Stimulated activated CD8-positive, alpha-beta memory T cell treated with anti-CD3 and anti-CD28 coated beads, Interleukin-15, amount 100 ng/mL, for 24 hours (primary cell): ENCODE measurements at regions not wholly inside any gene's neighbourhood (a gene's known extent, or its start where the extent isn't known, plus 50 kb on each side); places are given as distances from the start of the nearest gene placed in this dataset.

Experiments used
- DNase-seq: peaks from one replicate; pipeline ENCODE4 v3.0.0-alpha.2; 2020; ENCODE audit warnings: low read depth

DNA sequence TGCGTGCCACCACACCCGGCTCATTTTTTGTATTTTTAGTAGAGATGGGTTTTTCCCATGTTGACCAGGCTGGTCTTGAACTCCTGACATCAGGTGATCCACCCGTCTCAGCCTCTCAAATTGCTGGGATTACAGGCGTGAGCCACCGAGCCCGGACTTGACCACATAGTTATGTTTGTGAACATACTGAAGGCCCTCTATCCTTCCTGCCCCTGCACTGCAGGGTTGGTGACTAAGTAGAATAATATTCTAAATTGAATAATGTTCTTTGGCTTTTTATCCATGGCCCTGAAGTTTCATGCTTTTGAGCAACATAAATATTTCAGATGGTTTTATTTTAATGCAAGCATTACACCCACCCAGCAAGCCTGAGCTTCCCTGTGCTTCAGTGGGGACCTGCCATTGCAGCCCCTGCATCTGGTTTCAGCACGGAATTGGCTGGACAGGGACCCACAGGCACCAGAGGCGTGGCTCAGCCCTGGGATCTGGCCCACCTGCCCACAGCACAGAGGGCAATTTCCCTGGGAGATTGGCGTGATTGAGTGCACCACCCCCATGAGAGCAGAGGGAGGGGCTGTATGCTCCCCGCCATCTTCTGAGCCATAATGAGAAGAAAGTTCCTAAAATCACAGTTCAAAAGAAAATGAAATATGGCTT, 460.5 kb downstream of the BRD1 start:
- DNase-seq = no peak

DNA sequence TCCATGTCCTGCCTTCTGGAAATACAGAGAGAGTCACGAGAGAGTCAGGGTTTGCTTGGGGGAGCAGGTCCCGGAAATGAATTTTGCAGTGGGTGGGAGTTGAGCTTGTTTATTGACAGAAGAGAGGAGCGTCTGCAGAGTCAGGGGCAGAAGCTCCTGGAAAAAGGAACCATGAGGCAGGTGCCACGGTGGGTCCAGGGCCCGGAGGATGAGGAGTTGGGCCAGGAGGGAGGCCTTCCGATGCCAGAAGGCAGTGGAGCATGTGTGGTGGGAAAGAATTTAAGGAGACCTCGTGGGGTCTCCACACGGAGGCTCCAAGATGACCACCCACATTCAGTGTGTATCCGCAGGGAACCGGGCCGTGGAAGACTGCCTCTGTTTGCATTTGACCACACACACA, 461.2 kb downstream of the BRD1 start:
- no peak for DNase-seq

DNA sequence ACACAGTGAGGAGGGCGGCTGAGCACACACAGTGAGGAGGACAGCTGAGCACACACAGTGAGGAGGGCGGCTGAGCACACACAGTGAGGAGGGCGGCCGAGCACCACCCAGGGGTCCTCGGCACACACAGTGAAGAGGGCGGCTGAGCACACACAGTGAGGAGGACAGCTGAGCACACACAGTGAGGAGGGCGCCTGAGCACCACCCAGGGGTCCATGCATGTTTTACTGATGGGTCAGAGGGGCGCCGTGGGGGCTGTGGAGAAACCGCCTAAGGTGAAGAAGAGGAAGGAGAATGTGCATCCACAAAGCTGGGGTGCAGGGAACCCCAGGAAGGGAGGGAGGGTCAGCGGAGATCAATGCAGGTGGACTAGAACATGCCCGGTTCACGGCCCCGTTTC, 461.8 kb downstream of the BRD1 start:
- DNase-seq = no peak

DNA sequence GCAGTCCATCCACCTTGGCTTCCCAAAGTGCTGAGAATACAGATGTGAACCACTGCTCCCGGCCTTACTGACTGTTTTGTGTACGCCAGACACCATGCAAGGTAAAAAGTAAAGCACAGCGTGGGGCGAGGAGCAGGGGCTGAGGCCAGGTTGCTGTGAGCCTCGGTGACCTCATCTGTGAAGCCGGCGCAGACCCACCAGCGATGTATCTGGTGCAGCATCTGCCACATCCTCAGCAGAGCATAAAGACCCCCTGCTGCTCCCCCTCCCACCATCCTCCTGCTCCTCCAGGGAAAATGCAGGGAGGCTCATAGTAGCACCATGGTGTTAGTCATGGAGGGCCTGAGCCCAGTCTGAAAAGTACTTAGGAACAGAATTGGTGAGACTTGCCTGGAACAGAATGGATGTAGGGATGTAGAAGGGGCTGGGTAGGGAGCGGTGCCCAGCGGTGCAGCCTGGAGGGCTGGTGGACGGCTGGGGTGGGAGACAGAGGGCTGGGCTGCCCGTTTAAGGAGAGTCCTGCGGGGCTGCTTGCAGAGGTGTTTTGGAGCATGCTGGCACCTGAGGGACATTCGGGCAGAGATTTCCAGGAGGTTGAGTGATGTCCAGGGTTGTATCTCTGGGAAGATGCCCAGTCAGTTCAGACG, 462.4 kb downstream of the BRD1 start:
- DNase-seq = no peak

DNA sequence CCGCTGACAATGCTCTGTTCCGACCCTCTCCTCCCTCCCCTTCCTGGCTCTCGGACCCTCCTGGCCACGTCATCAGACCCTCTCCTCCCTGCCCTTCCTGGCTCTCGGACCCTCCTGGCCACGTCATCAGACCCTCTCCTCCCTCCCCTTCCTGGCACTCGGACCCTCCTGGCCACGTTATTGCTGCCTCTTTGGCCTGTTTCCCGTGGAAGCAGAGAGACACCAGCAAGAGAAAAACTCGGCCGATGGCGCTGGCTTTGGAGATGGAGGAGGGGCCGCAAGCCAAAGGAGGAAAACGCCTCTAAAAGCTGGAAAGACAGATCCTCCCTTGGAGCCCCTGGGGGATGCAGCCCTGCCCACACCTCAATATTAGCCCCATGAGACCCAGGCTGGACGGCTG, 463.3 kb downstream of the BRD1 start:
- no peak for DNase-seq

DNA sequence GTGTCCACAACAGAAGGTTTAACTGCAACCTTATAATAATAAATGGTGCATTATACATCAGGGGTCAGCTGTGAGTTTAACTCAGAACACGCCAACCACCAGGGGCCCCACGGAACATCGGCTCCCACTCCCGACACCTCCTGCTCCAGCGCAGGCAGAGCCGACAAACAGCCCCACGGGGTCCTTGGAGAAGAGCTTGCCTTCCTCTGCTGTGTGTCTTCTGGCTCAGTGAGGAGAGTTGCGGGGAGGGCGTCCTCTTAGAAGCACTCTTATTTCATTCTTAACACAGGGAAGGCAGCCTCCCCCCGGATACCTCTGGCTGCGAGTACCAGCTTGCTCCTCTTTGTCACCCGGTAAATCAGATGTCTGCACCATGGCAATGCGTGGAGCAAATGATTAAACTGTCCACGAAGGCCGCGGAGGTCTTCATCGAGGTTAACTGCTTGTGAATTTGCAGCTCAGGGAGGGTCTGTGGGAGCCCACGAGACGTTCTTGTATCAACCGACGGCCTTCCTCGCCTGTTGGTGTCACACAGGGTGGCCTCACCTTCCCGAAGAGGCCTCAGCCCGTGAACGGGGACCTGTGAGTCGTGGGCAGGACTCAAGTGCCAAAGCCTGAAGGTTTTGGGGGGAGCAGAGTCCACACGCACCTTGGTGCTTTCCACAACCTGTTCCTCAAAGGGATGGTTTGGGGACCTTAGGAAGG, 464.0 kb downstream of the BRD1 start:
- no peak for DNase-seq

DNA sequence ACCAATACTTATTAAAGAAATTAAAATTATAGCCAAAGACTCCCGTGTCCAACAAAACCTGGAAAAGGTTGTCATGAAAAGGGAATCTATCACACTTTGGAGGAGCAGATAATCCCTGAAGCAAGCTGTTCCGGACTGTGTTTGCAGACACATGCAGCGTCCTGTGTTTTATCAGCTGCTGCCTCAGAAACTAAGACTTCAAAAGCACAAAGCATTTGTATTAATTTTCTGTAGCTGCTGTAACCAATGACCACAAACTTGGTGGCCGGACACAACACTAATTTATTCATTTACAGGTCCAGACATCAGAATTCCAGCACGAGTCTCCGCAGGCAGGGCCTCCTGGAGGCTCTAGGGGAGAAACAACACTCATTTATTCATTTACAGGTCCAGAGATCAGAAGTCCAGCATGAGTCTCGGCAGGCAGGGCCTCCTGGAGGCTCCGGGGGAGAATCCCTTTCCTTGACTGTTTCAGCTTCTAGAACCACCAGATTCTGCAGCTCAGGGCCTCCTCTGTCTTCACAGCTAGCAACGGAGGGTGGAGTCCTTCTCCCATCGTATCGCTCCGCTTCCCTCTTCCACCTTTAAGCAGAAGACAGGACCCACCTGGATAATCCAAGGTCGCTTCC, 465.3 kb downstream of the BRD1 start:
- DNase-seq = no peak

DNA sequence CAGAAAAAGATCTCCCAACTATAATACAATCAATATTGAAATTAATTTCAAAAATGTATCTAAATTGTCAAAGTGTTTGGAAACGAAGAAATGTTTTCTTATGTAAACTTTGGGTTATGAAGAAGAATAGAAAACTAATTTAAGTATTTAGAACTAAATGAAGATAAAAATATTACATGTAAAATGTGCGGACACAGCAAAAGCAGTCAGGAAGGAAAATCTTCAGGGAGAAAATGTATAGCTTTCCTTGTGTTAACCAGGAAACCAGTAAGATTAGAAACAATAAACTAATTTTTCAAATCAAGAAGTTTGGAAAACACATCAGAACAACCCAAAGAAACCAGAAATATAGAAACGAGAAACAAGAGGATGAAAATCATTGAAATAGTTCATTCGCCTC, 466.5 kb downstream of the BRD1 start:
- no peak for DNase-seq

DNA sequence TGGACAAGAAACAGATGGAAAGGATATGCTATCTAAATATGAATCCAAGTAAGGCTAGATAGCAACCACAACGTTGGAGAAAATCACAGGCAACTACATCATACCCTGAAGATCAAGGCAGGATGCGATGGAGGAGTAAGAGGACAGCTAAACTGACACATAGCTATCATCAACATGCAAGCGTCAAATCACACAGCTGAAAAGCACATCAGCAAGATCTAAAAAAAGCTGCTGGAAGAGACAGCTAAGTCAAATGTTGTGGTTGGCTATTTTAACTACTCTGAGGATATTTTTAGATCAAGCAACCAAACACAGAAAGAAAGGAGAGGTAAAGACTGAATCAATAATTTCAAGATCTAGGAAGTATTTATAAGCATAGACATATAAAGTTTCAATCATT, 466.9 kb downstream of the BRD1 start:
- no peak for DNase-seq

DNA sequence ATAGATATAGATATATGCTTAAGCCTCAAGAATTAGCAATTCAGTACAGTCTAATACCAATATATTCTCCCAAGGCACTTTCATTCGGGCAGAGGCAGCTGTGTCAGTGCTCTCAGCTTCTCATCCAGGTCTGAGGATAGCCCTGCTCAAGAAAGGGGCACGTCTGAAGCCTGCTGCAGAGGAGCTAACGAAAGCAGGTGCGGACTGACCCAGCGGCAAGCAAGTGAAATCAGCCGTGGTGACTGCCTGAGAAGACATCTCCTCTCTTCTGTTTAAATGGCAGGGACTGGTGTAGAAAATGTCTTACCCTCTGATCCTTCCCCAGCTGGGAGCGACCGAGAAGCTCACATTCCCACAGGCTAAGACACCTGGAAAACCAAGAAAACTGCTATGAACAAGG, 468.6 kb downstream of the BRD1 start:
- no peak for DNase-seq

DNA sequence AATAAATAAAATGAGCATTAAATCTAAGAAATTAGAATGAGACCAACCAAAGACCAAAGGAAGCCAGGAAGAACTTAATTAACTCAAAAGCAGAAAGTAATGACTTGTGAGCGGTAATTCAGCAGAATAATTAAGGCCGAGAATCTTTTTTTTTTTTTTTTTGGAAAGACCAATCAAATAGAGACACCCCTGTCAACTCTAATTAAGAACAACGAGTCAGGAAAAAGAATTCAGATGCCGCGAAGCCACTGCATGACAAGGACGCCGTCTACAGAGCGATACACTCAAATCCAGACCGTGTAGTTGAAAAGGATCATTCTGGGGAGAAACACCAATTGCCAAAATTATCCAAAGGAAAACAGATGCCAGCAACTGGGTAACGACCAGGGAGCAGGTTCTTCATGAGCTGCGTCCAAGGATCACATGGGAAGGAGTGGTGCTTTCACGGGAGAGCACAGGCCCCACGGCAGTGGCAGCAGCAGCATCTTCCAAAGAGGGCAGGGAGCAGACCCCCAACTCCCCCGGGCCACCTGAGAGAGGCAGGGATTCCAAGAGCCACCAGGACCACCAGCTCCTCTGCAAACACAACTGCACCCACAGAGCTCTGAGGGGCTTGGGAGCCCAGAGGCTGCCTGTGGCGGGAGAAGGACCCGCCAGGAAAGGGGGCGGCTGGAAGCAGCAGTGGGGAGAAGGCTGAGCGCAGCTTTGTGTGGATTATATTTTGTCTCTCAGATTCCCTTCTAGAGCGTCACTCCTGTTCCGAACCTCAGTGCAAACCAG, 469.8 kb downstream of the BRD1 start:
- no peak for DNase-seq

DNA sequence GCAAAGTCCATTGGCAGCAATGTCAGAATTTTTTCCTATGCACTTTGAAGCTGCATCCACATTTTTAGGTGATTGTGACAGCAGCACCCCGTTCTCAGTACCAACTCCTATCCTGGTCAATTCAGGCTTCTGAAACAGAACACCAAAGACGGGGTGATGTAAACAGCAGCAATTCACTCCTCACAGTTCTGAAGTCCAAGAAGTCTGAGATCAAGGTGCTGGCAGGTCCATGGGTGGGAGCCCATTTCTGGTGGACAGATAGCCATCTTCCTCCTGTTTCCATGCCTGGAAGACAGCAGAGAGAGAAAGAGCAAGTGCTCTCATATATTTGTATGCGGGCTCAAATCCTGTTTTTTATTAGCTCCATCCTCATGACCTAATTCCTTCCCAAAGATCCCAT, 471.2 kb downstream of the BRD1 start:
- no peak for DNase-seq

DNA sequence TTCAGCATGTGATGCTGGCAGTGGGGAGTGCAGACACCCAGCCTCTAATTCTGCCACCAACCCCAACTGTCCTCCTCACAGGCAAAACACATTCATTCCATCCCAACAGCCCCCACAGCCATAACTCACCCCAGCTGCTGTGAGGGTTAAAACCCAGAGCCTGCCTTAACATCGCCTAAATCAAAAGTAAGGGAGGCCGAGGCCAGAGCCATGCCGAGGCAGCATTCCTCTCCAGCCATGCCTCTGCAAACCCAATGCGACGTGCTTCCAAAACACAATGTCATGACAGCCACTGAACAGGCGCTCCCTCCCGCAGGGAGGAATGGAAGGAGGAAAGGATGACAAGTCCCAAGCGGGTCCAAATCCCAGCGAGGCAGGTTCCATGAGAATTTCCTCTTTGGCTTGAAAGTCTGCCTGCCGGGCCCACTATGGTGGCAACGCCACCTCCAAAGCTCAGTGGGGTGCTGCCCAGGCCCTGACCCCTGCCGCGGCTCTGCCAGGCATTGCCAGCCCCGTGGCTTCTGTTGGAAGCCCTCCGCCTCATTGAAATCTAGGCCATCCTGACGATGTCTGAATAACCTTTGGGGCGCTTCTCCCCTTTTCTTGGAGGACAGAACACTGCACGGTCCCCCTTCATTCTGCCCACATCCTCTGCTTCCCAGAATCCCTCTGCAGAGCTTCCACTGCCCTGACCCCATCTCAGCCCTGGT, 472.3 kb downstream of the BRD1 start:
- DNase-seq = no peak

DNA sequence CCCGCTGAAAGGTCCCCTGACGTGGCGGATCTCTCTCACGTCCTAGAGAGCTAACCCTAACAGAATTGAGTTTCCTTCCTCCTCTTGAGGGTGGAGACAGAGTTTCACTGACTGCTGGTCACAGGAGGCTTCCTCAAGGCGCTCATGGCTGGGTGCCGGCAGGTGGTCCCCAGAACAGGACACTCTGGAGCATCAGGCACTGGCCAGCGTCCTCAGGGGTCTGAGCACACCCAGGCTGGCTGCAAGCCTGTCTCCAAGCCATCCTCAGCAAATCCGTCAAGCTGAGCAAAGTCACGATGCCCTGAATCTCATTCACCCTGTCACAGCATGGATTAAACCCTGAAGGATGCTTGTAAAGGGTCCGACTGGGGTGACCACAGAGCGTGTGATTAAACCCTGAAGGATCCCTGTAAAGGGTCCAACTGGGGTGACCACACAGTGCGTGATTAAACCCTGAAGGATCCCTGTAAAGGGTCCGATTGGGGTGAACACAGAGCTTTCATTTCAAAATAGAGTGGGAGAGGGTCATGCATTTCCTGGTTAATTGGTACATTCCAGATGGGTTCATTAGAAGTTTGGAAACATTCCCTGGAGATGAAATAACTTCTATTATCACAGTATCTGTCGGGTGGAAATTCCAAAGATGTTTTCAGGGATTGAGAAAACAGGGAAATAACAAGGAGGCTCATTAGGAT, 473.0 kb downstream of the BRD1 start:
- DNase-seq = no peak

DNA sequence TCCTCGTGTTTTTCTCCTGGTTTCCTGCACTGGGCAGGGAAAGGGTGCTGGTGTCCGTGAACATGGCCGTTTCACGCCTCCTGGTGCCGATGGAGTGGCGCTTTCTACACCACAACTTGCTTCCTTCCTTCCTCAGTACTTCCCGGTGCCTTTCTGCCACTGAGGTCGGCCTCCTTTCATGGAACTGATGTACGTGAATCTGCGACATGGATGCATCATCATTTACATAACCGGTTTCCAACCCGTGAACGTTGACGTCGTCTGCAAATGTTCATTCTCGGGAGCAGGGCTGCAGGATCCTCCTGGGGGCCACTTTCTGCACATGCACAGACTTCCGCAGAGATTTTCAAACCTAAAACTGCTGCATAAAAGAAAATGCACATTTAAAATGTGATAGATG, 474.4 kb downstream of the BRD1 start:
- DNase-seq = no peak

DNA sequence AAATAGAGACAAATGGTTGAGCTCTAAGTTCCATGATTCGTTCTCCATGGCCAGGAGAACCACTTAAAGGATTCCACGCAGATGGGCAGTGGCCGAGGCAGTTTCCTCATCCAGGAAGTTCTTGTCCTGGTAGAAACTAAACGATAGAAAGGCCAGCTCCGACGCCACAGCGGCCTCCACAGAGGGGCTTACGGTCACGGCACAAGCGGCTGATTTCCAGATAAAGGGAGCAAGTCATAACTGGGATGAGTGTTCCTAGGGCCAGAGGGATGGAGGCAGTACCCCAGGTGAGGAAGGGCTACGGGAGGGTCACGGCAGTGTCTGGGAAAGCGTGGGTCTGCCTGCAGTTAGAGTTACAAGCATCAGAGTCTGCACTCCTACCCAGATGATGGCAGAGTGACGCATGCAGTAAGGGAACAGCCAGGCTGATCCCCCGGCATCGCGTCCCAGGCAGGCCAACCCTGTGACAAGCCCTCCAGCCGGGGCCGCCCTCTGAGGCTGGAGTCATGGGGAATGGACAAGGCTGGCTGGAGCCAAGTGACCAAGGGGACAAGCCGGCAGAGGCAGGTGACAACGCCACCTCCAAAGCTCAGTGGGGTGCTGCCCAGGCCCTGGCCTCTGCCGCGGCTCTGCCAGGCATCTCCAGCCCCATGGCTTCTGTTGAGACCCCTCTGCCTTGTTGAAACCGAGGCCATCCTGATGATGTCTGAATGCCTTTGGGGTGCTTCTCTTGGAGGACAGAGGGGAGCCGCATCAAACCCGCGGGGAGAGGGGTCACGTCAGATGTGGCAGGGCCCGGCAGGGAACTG, 475.1 kb downstream of the BRD1 start:
- no peak for DNase-seq

DNA sequence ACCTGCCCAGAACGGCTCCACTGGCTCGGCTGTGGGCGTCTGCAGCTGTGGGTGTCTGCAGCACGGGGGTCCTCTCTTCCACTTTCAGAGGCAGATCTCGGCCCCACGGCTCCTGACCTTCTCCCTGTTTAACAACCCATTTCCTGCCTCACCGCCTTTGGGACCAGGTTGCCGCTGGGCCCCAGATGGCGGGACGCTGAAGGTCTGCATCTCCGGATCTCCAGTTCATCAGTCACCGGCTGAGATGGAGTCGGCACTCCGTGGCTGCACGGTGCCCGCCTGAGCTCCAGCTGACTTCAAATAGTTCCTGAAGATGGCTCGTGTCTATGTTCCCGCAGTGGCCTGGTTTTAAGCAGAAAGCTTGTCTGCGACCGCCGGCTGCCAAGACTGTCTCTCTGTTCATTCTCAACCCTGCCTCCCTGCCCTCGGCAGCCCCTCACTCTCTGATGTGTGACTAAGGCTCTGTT, 475.9 kb downstream of the BRD1 start:
- no peak for DNase-seq

DNA sequence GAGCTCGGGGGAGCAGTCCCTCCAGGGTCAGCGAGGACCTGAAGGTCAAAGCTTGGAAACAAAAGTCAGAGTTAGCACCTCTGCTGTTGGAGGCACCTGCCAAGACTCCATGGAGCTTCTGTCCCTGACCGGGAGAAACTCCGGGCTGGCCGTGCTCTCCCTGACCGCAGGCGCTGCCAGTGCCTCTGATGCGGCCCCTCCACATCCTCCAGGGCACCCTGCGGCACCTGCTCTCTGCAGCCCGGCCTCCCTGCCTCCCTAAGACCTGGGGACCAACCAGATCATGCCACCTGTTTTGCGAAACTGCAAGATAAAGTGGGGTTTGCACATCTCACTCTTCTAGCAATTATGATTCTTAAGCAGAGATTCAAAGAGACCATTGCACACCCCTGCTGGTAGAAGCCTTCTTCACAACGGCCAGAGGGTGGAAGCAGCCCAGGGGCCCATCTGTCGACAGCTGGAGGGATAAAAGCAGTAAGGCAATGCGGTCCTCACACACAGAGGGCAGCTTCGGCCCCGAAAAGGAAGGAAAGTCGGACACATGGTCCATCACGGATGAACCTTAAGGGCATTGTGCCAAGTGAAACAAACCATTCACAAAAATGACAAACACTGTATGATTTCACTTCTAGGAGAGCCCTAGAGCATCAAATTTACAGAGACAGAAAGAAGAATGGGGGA, 477.1 kb downstream of the BRD1 start:
- no peak for DNase-seq

DNA sequence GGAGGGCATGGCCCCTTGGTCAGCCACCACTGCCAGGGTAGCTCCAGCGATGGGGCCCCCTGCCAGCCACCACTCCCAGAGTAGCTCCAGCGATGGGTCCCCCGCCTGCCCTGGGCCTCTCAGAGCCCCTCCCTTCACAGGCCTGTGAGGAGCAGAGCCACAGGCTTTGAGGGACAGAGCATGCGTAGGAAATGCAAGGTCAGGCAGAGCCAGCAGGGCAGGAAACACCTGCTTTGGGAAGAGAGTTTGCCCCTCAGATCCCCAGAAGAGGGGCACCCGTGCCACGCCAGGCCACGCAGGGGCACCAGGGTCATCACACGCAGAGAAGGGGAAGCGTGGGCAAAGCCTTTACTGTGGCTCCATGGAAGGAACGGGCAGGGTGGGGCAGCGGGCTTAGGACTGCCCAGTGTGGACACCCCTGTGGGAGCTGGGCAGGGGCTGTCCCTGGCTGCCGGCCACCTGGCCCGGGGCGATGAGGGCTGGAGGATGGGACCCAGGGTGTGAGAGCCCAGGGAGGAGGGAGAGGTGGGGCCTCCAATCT, 477.8 kb downstream of the BRD1 start:
- DNase-seq = no peak
